ENCODE measurements at regions not wholly inside any gene's neighbourhood (a gene's known extent, or its start where the extent isn't known, plus 50 kb on each side); places are given as distances from the start of the nearest gene placed in this dataset.

- no TSS peak for BruUV-seq (replicated peaks)
- H3K36me3 ChIP-seq (ENCODE audit: insufficient read depth, low read length, poor library complexity, severe bottlenecking), result no peaks in the 10 kb centered on the region
- no peaks in the 10 kb centered on the region for H3K9me3 ChIP-seq (ENCODE audit: low read depth, low read length, poor library complexity, severe bottlenecking)
- H3K27me3 ChIP-seq (replicated peaks; ENCODE audit: insufficient read depth, low read depth, low read length, poor library complexity), result no peaks in the 10 kb centered on the region
- TF ChIP-seq EZH2 (IDR thresholded peaks at IDR 0.05; ENCODE audit: borderline replicate concordance, low read depth, low read length, poor library complexity, severe bottlenecking), result no peak
- TF ChIP-seq CTCF (conservative IDR thresholded peaks at IDR 0.05; ENCODE audit: low read depth, low read length), result no peak
- H3K4me1 ChIP-seq (ENCODE audit: insufficient read depth, low read length, poor library complexity, severe bottlenecking), result no peaks in the 10 kb centered on the region
- DNase-seq (ENCODE audit: low spot score), result no peak
- no peak overlapping the region for H3K4me3 ChIP-seq (ENCODE audit: low read depth, low read length, poor library complexity, severe bottlenecking)
- intact Hi-C loops (cut with micrococcal nuclease; ENCODE audit: unreplicated experiment), result loop anchor here (10.0 kb wide), 1 partner anchor 432 kb away; no protein-coding TSS in a partner anchor
- ChIA-PET POLR2A (ENCODE audit: low non-redundant PET) (no interaction called here), CTCF (no interaction called here)
- no peak overlapping the region for H3K27ac ChIP-seq (ENCODE audit: low read depth, low read length, poor library complexity, severe bottlenecking)
Observed at GRCh38 chr12:29082522-29082921, 66.6 kb upstream of the FAR2 start.

GRCh38 chr12:29086325-29087271, 62.5 kb upstream of the FAR2 start:
- no TSS peak for BruUV-seq (replicated peaks)
- POLR2A ChIA-PET (ENCODE audit: low non-redundant PET), result interaction anchor here (0.7 kb wide), 1 partner anchor 33 kb away, joined by 4 read pairs; no protein-coding TSS in a partner anchor
- H3K9me3 ChIP-seq (ENCODE audit: low read depth, low read length, poor library complexity, severe bottlenecking), result no peaks in the 10 kb centered on the region
- intact Hi-C loops (cut with micrococcal nuclease; ENCODE audit: unreplicated experiment), result loop anchor here (10.0 kb wide), 1 partner anchor 428 kb away; no protein-coding TSS in a partner anchor
- DNase-seq (ENCODE audit: low spot score), result no peak
- no peak overlapping the region for H3K4me3 ChIP-seq (ENCODE audit: low read depth, low read length, poor library complexity, severe bottlenecking)
- H3K27ac ChIP-seq (ENCODE audit: low read depth, low read length, poor library complexity, severe bottlenecking), result no peak overlapping the region
- no peaks in the 10 kb centered on the region for H3K4me1 ChIP-seq (ENCODE audit: insufficient read depth, low read length, poor library complexity, severe bottlenecking)
- no peaks in the 10 kb centered on the region for H3K27me3 ChIP-seq (replicated peaks; ENCODE audit: insufficient read depth, low read depth, low read length, poor library complexity)
- no peaks in the 10 kb centered on the region for H3K36me3 ChIP-seq (ENCODE audit: insufficient read depth, low read length, poor library complexity, severe bottlenecking)
- no peak for TF ChIP-seq CTCF (conservative IDR thresholded peaks at IDR 0.05; ENCODE audit: low read depth, low read length)
- CTCF ChIA-PET, result no interaction called here

GRCh38 chr12:29088611-29089219, 60.4 kb upstream of the FAR2 start:
- Histone ChIP-seq H3K27ac (ENCODE audit: low read depth, low read length, poor library complexity, severe bottlenecking) (no peak overlapping the region), H3K36me3 (ENCODE audit: insufficient read depth, low read length, poor library complexity, severe bottlenecking) (no peaks in the 10 kb centered on the region), H3K4me3 (ENCODE audit: low read depth, low read length, poor library complexity, severe bottlenecking) (no peak overlapping the region), H3K27me3 (replicated peaks; ENCODE audit: insufficient read depth, low read depth, low read length, poor library complexity) (no peaks in the 10 kb centered on the region), H3K9me3 (ENCODE audit: low read depth, low read length, poor library complexity, severe bottlenecking) (no peaks in the 10 kb centered on the region), H3K4me1 (ENCODE audit: insufficient read depth, low read length, poor library complexity, severe bottlenecking) (no peaks in the 10 kb centered on the region)
- BruUV-seq (replicated peaks), result no TSS peak
- POLR2A ChIA-PET (ENCODE audit: low non-redundant PET), result no interaction called here
- DNase-seq (ENCODE audit: low spot score), result peak; percentile 57
- peak; percentile 71 for TF ChIP-seq CTCF (conservative IDR thresholded peaks at IDR 0.05; ENCODE audit: low read depth, low read length)
- no peak for TF ChIP-seq EZH2 (IDR thresholded peaks at IDR 0.05; ENCODE audit: borderline replicate concordance, low read depth, low read length, poor library complexity, severe bottlenecking)
- CTCF ChIA-PET, result interaction anchor here (1.2 to 1.3 kb wide), 2 partner anchors 229 kb away, joined by 5 to 9 read pairs; no protein-coding TSS in a partner anchor
- intact Hi-C loops (cut with micrococcal nuclease; ENCODE audit: unreplicated experiment), result loop anchor here (1.0 to 10.0 kb wide), 2 partner anchors 229 to 426 kb away; no protein-coding TSS in a partner anchor
